ENCODE measurements at regions not wholly inside any gene's neighbourhood (a gene's known extent, or its start where the extent isn't known, plus 50 kb on each side); places are given as distances from the start of the nearest gene placed in this dataset.

- in situ Hi-C loops (cut with HindIII; ENCODE audit: low sequenced_read_pairs) = no loop called here
- TF ChIP-seq CTCF (IDR thresholded peaks at IDR 0.05; ENCODE audit: low read depth, low read length) = no peak
- no peak overlapping the region for H3K4me3 ChIP-seq (ENCODE audit: low read depth, low read length)
- DNase-seq (ENCODE audit: low read depth, low spot score) = no peak
These were observed 174.2 kb downstream of the RBM26 start for GRCh38 chr13:79231887-79232286.

GRCh38 chr13:79229761-79230160 is 176.3 kb downstream of the RBM26 start:
- no peak for TF ChIP-seq CTCF (IDR thresholded peaks at IDR 0.05; ENCODE audit: low read depth, low read length)
- in situ Hi-C loops (cut with HindIII; ENCODE audit: low sequenced_read_pairs) = no loop called here
- DNase-seq (ENCODE audit: low read depth, low spot score) = no peak
- H3K4me3 ChIP-seq (ENCODE audit: low read depth, low read length) = no peak overlapping the region

GRCh38 chr13:79228972-79229371 is 177.1 kb downstream of the RBM26 start:
- DNase-seq (ENCODE audit: low read depth, low spot score) = no peak
- H3K4me3 ChIP-seq (ENCODE audit: low read depth, low read length) = no peak overlapping the region
- in situ Hi-C loops (cut with HindIII; ENCODE audit: low sequenced_read_pairs) = no loop called here
- no peak for TF ChIP-seq CTCF (IDR thresholded peaks at IDR 0.05; ENCODE audit: low read depth, low read length)

GRCh38 chr13:79227418-79227817 is 178.6 kb downstream of the RBM26 start:
- H3K4me3 ChIP-seq (ENCODE audit: low read depth, low read length) = no peak overlapping the region
- no peak for TF ChIP-seq CTCF (IDR thresholded peaks at IDR 0.05; ENCODE audit: low read depth, low read length)
- in situ Hi-C loops (cut with HindIII; ENCODE audit: low sequenced_read_pairs) = no loop called here
- DNase-seq (ENCODE audit: low read depth, low spot score) = no peak

- H3K4me3 ChIP-seq (ENCODE audit: low read depth, low read length) = no peak overlapping the region
- in situ Hi-C loops (cut with HindIII; ENCODE audit: low sequenced_read_pairs) = no loop called here
- no peak for TF ChIP-seq CTCF (IDR thresholded peaks at IDR 0.05; ENCODE audit: low read depth, low read length)
- DNase-seq (ENCODE audit: low read depth, low spot score) = no peak
These were observed 179.1 kb downstream of the RBM26 start for GRCh38 chr13:79226938-79227337.

GRCh38 chr13:79226250-79226649 is 179.8 kb downstream of the RBM26 start:
- DNase-seq (ENCODE audit: low read depth, low spot score) = no peak
- no peak overlapping the region for H3K4me3 ChIP-seq (ENCODE audit: low read depth, low read length)
- in situ Hi-C loops (cut with HindIII; ENCODE audit: low sequenced_read_pairs) = no loop called here
- TF ChIP-seq CTCF (IDR thresholded peaks at IDR 0.05; ENCODE audit: low read depth, low read length) = no peak

Measured in astrocyte of the spinal cord (primary cell).